ENCODE measurements at regions not wholly inside any gene's neighbourhood (a gene's known extent, or its start where the extent isn't known, plus 50 kb on each side); places are given as distances from the start of the nearest gene placed in this dataset.

GRCh38 chr3:28836199-28836598 is 444.7 kb upstream of the RBMS3 start:
- Histone ChIP-seq H3K27ac (ENCODE audit: low read depth, low read length) (no peak overlapping the region), H3K27me3 (ENCODE audit: control insufficient read depth, insufficient read depth, low read length) (peaks cover 12% of the 10 kb centered on the region), H3K4me3 (ENCODE audit: low read depth, low read length) (no peak overlapping the region), H3K9me3 (ENCODE audit: control insufficient read depth, insufficient read depth, low read length) (no peaks in the 10 kb centered on the region)
- no peak for TF ChIP-seq CTCF (IDR thresholded peaks at IDR 0.05; ENCODE audit: low read depth, low read length)
- DNase-seq (ENCODE audit: low read depth, low spot score), result no peak
- ChIA-PET POLR2A (interaction anchor here (0.5 kb wide), 1 partner anchor 445 kb away, joined by 5 read pairs; no protein-coding TSS in a partner anchor), CTCF (no interaction called here)

- no peak for DNase-seq (ENCODE audit: low read depth, low spot score)
- H3K27ac ChIP-seq (ENCODE audit: low read depth, low read length), result no peak overlapping the region
- no peak for TF ChIP-seq CTCF (IDR thresholded peaks at IDR 0.05; ENCODE audit: low read depth, low read length)
- ChIA-PET CTCF (no interaction called here), POLR2A (no interaction called here)
- H3K9me3 ChIP-seq (ENCODE audit: control insufficient read depth, insufficient read depth, low read length), result no peaks in the 10 kb centered on the region
- H3K27me3 ChIP-seq (ENCODE audit: control insufficient read depth, insufficient read depth, low read length), result no peaks in the 10 kb centered on the region
- H3K4me3 ChIP-seq (ENCODE audit: low read depth, low read length), result no peak overlapping the region
Observed at GRCh38 chr3:28840976-28841376, 439.9 kb upstream of the RBMS3 start.

GRCh38 chr3:28841441-28841840 is 439.4 kb upstream of the RBMS3 start:
- CTCF ChIA-PET, result no interaction called here
- TF ChIP-seq CTCF (IDR thresholded peaks at IDR 0.05; ENCODE audit: low read depth, low read length), result no peak
- H3K9me3 ChIP-seq (ENCODE audit: control insufficient read depth, insufficient read depth, low read length), result no peaks in the 10 kb centered on the region
- no peak overlapping the region for H3K27ac ChIP-seq (ENCODE audit: low read depth, low read length)
- no peaks in the 10 kb centered on the region for H3K27me3 ChIP-seq (ENCODE audit: control insufficient read depth, insufficient read depth, low read length)
- H3K4me3 ChIP-seq (ENCODE audit: low read depth, low read length), result no peak overlapping the region
- POLR2A ChIA-PET, result no interaction called here
- DNase-seq (ENCODE audit: low read depth, low spot score), result no peak

GRCh38 chr3:28844298-28845005 is 436.4 kb upstream of the RBMS3 start:
- H3K4me3 ChIP-seq (ENCODE audit: low read depth, low read length), result no peak overlapping the region
- POLR2A ChIA-PET, result no interaction called here
- CTCF ChIA-PET, result interaction anchor here (1.0 kb wide), 1 partner anchor 9 kb away, joined by 5 read pairs; no protein-coding TSS in a partner anchor

More at GRCh38 chr3:28844298-28845005, 436.4 kb upstream of the RBMS3 start:
- no peak for TF ChIP-seq CTCF (IDR thresholded peaks at IDR 0.05; ENCODE audit: low read depth, low read length)
- no peak overlapping the region for H3K27ac ChIP-seq (ENCODE audit: low read depth, low read length)
- peaks cover 4% of the 10 kb centered on the region for H3K27me3 ChIP-seq (ENCODE audit: control insufficient read depth, insufficient read depth, low read length)
- no peaks in the 10 kb centered on the region for H3K9me3 ChIP-seq (ENCODE audit: control insufficient read depth, insufficient read depth, low read length)
- no peak for DNase-seq (ENCODE audit: low read depth, low spot score)
